ENCODE measurements at regions not wholly inside any gene's neighbourhood (a gene's known extent, or its start where the extent isn't known, plus 50 kb on each side); places are given as distances from the start of the nearest gene placed in this dataset.

DNA sequence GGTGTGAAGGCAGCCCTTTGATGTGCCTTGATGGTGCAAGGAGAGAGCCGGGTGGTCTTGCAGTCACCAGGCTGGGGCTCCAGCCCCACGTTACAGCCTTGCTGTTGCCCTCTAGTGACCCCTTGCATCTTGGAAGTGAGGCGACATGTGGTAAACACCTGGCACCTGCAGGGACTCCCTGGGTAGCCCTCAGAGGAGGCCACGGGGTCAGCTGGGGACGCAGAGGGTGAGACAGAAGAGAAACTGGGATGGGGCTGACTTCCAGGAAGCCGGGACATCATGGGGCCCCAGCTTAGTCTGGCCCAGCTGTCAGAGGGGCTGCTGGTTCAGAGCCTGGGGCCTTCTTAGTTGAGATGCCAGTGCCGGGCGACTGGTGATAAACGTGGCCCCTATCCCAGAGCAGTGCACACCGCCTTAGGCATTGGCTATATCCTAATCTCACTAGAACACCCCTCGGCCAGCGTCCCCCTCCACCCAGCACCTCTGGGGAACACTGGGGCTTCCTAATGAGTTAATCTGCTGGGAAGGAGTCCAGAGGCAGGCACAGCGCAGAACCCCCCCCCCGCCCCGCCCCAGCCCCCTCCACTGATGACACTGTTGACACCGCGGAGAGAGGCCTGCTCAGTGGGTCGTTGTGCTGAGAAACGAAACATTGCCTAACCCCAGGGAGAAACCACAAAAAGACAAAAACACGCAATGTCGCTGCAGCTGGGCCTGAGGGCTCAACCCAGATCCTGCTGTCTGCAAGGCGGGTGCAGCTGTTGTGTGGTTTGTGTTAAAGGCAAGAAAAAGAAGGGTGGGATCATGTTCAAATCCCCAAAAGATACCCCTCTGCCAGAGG lies 60.5 kb upstream of the KLF13 start (continued):
- TF ChIP-seq, protein P1, sequence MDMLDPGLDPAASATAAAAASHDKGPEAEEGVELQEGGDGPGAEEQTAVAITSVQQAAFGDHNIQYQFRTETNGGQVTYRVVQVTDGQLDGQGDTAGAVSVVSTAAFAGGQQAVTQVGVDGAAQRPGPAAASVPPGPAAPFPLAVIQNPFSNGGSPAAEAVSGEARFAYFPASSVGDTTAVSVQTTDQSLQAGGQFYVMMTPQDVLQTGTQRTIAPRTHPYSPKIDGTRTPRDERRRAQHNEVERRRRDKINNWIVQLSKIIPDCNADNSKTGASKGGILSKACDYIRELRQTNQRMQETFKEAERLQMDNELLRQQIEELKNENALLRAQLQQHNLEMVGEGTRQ (IDR thresholded peaks at IDR 0.05; ENCODE audit: low read length), result no peak
- TF ChIP-seq TCF12 (IDR thresholded peaks at IDR 0.05; ENCODE audit: low read depth, low read length) (no peak), TAF1 (IDR thresholded peaks at IDR 0.05; ENCODE audit: low read depth, low read length) (no peak), CBX5 (IDR thresholded peaks at IDR 0.05; ENCODE audit: low read depth, low read length) (no peak), YY1 (IDR thresholded peaks at IDR 0.05; ENCODE audit: low read depth, low read length) (no peak), RNF2 (IDR thresholded peaks at IDR 0.05; ENCODE audit: borderline replicate concordance, low read depth, low read length, missing control alignments, poor library complexity, severe bottlenecking) (no peak)
